ENCODE measurements at regions not wholly inside any gene's neighbourhood (a gene's known extent, or its start where the extent isn't known, plus 50 kb on each side); places are given as distances from the start of the nearest gene placed in this dataset.

DNA sequence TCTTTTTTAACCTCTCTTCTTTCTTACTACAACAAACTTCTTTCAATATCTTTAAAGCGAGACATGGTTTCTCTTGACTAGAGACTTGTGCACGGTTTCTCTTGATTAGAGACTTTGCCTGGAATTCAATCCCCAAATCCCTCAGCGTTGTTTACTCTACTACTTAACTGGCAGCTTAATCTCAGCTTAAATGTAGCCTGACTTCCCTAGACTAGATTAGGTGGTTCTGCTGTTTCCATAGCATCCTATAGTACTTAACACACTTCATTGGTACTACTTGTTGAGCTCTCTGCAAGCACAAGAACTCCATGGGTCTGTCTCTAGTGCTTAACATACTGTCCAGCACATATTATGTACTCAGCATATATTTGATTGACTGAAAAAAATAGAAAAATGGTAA lies 168.2 kb upstream of the GPR149 start:
- H3K4me1 Mint-ChIP-seq = no peaks in the 10 kb centered on the region
- no peaks in the 10 kb centered on the region for H3K36me3 Mint-ChIP-seq
- CTCF ChIA-PET (ENCODE audit: partially characterized antibody) = interaction anchor here (1.2 kb wide), 1 partner anchor 10 kb away, joined by 4 read pairs; no protein-coding TSS in a partner anchor
- H3K27ac ChIP-seq (ENCODE audit: low read depth, low read length) = no peak overlapping the region
- intact Hi-C loops (cut with micrococcal nuclease) = no loop called here
- no peaks in the 10 kb centered on the region for H3K27me3 Mint-ChIP-seq
- H3K9me3 ChIP-seq (ENCODE audit: control insufficient read depth in 1 of 2, low read length in 2 of 2) = no peaks in the 10 kb centered on the region
- H3K4me1 ChIP-seq (ENCODE audit: insufficient read depth, low read length) = no peaks in the 10 kb centered on the region
- POLR2A ChIA-PET (ENCODE audit: partially characterized antibody) = no interaction called here
- peaks cover 0 to 16% (median 8%) of the 10 kb centered on the region in 8 donors for H3K9me3 Mint-ChIP-seq
- no peaks in the 10 kb centered on the region for H3K27me3 ChIP-seq (ENCODE audit: insufficient read depth, low read length)
- H3K4me3 ChIP-seq (ENCODE audit: low read length in 2 of 2) = no peak overlapping the region
- H3K27ac Mint-ChIP-seq = no peak overlapping the region
- H3K36me3 ChIP-seq (ENCODE audit: insufficient read depth, low read length) = no peaks in the 10 kb centered on the region
- no peak for DNase-seq
- H3K4me3 Mint-ChIP-seq = no peak overlapping the region

DNA sequence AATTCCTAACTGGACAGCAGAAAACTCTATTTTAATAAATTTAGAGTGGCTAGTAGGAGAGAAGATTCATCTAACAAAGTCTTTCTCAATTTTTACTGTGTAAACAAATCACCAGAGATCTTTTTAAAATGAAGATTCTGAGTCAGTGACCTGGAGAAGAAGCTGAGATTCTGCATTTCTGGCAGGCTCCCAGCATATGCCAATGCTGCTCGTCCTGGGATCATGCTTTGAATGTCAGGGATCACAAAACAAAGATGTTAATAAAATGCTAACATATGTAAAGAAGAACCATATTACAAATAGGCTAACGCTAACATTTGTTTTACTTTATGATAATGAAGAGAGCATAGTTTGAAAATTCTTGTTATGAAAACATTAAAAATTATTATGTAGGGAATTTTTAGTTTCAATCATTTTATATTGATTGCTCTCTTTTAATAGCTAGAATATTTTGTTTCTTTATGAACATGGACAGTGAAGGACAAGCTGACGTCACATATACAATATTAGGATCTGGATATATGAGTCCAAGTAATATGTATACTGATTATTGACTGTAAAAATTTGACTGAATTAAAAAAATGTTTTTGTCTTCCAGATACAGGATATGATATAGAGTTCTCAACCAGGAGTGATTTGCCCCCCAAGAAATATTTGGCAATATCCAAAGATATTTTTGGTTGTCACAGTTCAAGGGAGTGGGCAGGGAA lies 160.8 kb upstream of the GPR149 start:
- Mint-ChIP-seq H3K4me1 (no peaks in the 10 kb centered on the region), H3K36me3 (no peaks in the 10 kb centered on the region), H3K9me3 (peaks cover 0 to 4% (median under 1%) of the 10 kb centered on the region in 8 donors), H3K4me3 (no peak overlapping the region), H3K27ac (no peak overlapping the region), H3K27me3 (no peaks in the 10 kb centered on the region)
- no peak overlapping the region for H3K27ac ChIP-seq (ENCODE audit: low read depth, low read length)
- ChIA-PET CTCF (ENCODE audit: partially characterized antibody) (no interaction called here), POLR2A (ENCODE audit: partially characterized antibody) (no interaction called here)
- no peak overlapping the region for H3K4me3 ChIP-seq (ENCODE audit: low read length in 2 of 2)
- no peaks in the 10 kb centered on the region for H3K27me3 ChIP-seq (ENCODE audit: insufficient read depth, low read length)
- no peak for DNase-seq
- H3K36me3 ChIP-seq (ENCODE audit: insufficient read depth, low read length) = no peaks in the 10 kb centered on the region
- no peaks in the 10 kb centered on the region for H3K9me3 ChIP-seq (ENCODE audit: control insufficient read depth in 1 of 2, low read length in 2 of 2)
- intact Hi-C loops (cut with micrococcal nuclease) = no loop called here
- no peaks in the 10 kb centered on the region for H3K4me1 ChIP-seq (ENCODE audit: insufficient read depth, low read length)

DNA sequence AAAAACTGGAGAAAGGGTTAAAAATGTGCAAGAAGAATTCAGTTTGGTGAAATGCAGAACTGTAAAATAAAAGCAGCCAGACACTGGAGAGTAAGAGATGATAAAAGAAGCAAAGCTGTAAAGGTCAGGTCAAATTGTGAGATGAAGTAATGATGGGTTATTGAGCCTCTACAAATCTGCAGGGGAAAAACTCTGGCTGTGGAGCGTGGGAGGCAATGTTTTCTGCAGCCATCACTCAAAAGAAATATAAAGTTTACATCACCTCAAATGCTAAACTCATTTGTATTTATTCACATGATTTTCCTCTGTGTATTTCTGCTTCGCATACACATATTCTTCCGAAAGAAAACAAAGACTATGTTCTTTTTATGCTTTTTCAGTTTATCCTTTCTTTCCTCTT lies 158.8 kb upstream of the GPR149 start:
- Histone ChIP-seq H3K36me3 (ENCODE audit: insufficient read depth, low read length) (no peaks in the 10 kb centered on the region), H3K4me1 (ENCODE audit: insufficient read depth, low read length) (no peaks in the 10 kb centered on the region), H3K9me3 (ENCODE audit: control insufficient read depth in 1 of 2, low read length in 2 of 2) (no peaks in the 10 kb centered on the region), H3K27me3 (ENCODE audit: insufficient read depth, low read length) (no peaks in the 10 kb centered on the region), H3K27ac (ENCODE audit: low read depth, low read length) (no peak overlapping the region), H3K4me3 (ENCODE audit: low read length in 2 of 2) (no peak overlapping the region)
- POLR2A ChIA-PET (ENCODE audit: partially characterized antibody) = no interaction called here
- DNase-seq = no peak
- Mint-ChIP-seq H3K27ac (no peak overlapping the region), H3K27me3 (no peaks in the 10 kb centered on the region), H3K9me3 (peaks cover 0 to 4% (median 0%) of the 10 kb centered on the region in 8 donors), H3K36me3 (no peaks in the 10 kb centered on the region), H3K4me3 (no peak overlapping the region), H3K4me1 (no peaks in the 10 kb centered on the region)
- intact Hi-C loops (cut with micrococcal nuclease) = no loop called here
- CTCF ChIA-PET (ENCODE audit: partially characterized antibody) = no interaction called here

DNA sequence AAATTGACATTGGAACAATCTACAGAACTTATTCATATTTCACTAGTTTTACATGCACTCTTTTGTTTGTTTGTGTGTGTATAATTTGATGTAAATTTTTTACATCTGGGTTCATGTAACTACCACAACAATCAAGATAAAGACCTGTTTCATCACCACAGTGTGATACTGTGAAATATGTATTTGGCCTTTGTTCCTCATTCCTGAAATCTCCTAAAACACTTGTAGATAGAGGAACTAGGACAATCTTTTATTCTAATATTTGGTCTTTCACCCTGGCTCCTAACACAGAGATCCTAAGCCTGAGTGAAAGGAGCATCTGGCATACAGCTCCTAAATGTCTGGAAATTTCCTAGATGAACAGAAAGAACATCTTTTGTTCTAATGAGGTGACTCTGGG lies 155.0 kb upstream of the GPR149 start:
- Histone ChIP-seq H3K4me1 (ENCODE audit: insufficient read depth, low read length) (no peaks in the 10 kb centered on the region), H3K27ac (ENCODE audit: low read depth, low read length) (no peak overlapping the region), H3K9me3 (ENCODE audit: control insufficient read depth in 1 of 2, low read length in 2 of 2) (no peaks in the 10 kb centered on the region), H3K4me3 (ENCODE audit: low read length in 2 of 2) (no peak overlapping the region), H3K36me3 (ENCODE audit: insufficient read depth, low read length) (no peaks in the 10 kb centered on the region), H3K27me3 (ENCODE audit: insufficient read depth, low read length) (no peaks in the 10 kb centered on the region)
- peaks cover 0 to 3% (median 0%) of the 10 kb centered on the region in 8 donors for H3K9me3 Mint-ChIP-seq
- no peaks in the 10 kb centered on the region for H3K36me3 Mint-ChIP-seq
- no peak for DNase-seq
- ChIA-PET CTCF (ENCODE audit: partially characterized antibody) (no interaction called here), POLR2A (ENCODE audit: partially characterized antibody) (no interaction called here)
- no peaks in the 10 kb centered on the region for H3K27me3 Mint-ChIP-seq
- no peaks in the 10 kb centered on the region for H3K4me1 Mint-ChIP-seq
- H3K27ac Mint-ChIP-seq = no peak overlapping the region
- intact Hi-C loops (cut with micrococcal nuclease) = no loop called here
- no peak overlapping the region for H3K4me3 Mint-ChIP-seq

DNA sequence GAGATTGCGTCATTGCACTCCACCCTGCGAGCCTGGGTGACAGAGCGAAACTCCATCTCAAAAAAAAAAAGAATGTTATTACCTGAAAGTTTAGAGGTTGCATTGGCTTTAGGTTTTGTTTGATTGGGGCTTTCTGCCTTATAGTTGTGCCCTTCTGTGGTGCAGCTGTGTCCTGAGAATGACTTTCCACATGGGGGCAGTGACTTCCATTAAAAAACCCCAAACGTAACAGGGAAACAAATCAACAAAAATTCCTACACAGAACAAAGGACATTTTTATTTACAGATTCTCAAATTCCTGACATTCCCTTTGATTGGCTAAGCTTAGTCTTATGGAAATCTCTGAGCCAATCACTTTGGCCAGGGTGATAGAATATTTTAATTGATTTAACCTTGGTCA lies 154.1 kb upstream of the GPR149 start:
- no peak for DNase-seq
- no peak overlapping the region for H3K4me3 ChIP-seq (ENCODE audit: low read length in 2 of 2)
- Mint-ChIP-seq H3K27ac (no peak overlapping the region), H3K9me3 (peaks cover 0 to 3% (median 0%) of the 10 kb centered on the region in 8 donors), H3K4me1 (no peaks in the 10 kb centered on the region), H3K27me3 (no peaks in the 10 kb centered on the region), H3K4me3 (no peak overlapping the region), H3K36me3 (no peaks in the 10 kb centered on the region)
- H3K27me3 ChIP-seq (ENCODE audit: insufficient read depth, low read length) = no peaks in the 10 kb centered on the region
- ChIA-PET CTCF (ENCODE audit: partially characterized antibody) (no interaction called here), POLR2A (ENCODE audit: partially characterized antibody) (no interaction called here)
- intact Hi-C loops (cut with micrococcal nuclease) = no loop called here
- H3K36me3 ChIP-seq (ENCODE audit: insufficient read depth, low read length) = no peaks in the 10 kb centered on the region
- H3K27ac ChIP-seq (ENCODE audit: low read depth, low read length) = no peak overlapping the region
- H3K4me1 ChIP-seq (ENCODE audit: insufficient read depth, low read length) = no peaks in the 10 kb centered on the region
- no peaks in the 10 kb centered on the region for H3K9me3 ChIP-seq (ENCODE audit: control insufficient read depth in 1 of 2, low read length in 2 of 2)

DNA sequence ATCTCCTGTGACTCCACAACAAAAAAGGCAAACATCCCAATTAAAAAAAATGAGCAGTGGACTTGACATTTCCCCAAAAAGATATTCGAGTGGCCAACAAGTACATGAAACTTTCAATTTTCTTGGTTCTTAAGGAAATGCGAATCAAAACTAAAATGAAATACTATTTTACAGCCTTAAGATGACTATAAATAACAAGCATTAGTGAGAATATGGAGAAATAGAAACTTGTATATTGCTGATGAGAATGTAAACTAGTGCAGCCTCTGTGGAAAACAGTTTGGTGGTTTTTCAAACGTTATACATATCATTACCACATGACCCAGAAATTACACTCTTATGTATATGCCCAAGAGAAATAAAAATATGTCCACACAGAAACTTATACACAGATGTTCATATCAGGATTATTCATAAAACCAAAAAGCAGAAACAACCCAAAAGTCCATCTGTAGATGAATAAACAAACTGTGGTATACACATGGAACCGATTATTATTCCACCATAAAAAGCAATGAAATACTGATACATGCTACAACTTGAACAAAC lies 153.2 kb upstream of the GPR149 start:
- Mint-ChIP-seq H3K4me3 (no peak overlapping the region), H3K27me3 (no peaks in the 10 kb centered on the region), H3K4me1 (no peaks in the 10 kb centered on the region), H3K36me3 (no peaks in the 10 kb centered on the region), H3K9me3 (peaks cover 0 to 4% (median 2%) of the 10 kb centered on the region in 8 donors), H3K27ac (no peak overlapping the region)
- Histone ChIP-seq H3K27me3 (ENCODE audit: insufficient read depth, low read length) (no peaks in the 10 kb centered on the region), H3K36me3 (ENCODE audit: insufficient read depth, low read length) (no peaks in the 10 kb centered on the region), H3K27ac (ENCODE audit: low read depth, low read length) (no peak overlapping the region), H3K4me1 (ENCODE audit: insufficient read depth, low read length) (no peaks in the 10 kb centered on the region), H3K4me3 (ENCODE audit: low read length in 2 of 2) (no peak overlapping the region), H3K9me3 (ENCODE audit: control insufficient read depth in 1 of 2, low read length in 2 of 2) (no peaks in the 10 kb centered on the region)
- ChIA-PET CTCF (ENCODE audit: partially characterized antibody) (no interaction called here), POLR2A (ENCODE audit: partially characterized antibody) (no interaction called here)
- DNase-seq = no peak
- intact Hi-C loops (cut with micrococcal nuclease) = no loop called here

DNA sequence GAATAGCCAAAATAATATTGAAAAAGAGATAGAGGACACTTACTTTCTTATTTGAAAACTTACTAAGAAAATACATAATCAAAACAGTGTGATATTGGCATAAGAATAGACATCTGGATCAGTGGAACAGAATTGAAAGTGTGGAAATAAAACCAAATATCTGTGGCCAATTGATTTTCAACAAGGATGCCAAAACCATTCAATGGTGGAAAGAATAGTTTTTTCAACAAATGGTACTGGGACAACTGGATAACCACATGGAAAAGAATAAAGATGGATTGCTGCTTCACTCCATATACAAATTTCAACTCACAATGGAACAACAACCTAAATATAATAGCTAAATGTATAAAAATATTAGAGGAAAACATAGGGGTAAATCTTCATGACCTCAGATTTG lies 152.5 kb upstream of the GPR149 start:
- Mint-ChIP-seq H3K9me3 (peaks cover 0 to 4% (median under 1%) of the 10 kb centered on the region in 8 donors), H3K36me3 (no peaks in the 10 kb centered on the region), H3K4me3 (no peak overlapping the region), H3K4me1 (no peaks in the 10 kb centered on the region), H3K27ac (no peak overlapping the region), H3K27me3 (no peaks in the 10 kb centered on the region)
- no peak for DNase-seq
- Histone ChIP-seq H3K4me3 (ENCODE audit: low read length in 2 of 2) (no peak overlapping the region), H3K4me1 (ENCODE audit: insufficient read depth, low read length) (no peaks in the 10 kb centered on the region), H3K27ac (ENCODE audit: low read depth, low read length) (no peak overlapping the region), H3K9me3 (ENCODE audit: control insufficient read depth in 1 of 2, low read length in 2 of 2) (no peaks in the 10 kb centered on the region), H3K36me3 (ENCODE audit: insufficient read depth, low read length) (no peaks in the 10 kb centered on the region), H3K27me3 (ENCODE audit: insufficient read depth, low read length) (no peaks in the 10 kb centered on the region)
- intact Hi-C loops (cut with micrococcal nuclease) = no loop called here
- ChIA-PET CTCF (ENCODE audit: partially characterized antibody) (no interaction called here), POLR2A (ENCODE audit: partially characterized antibody) (no interaction called here)
